Activated T-cell treated with anti-CD3 and anti-CD28 coated beads, Interleukin-2, amount 50 U/mL, for 24 hours (primary cell): ENCODE measurements at regions not wholly inside any gene's neighbourhood (a gene's known extent, or its start where the extent isn't known, plus 50 kb on each side); places are given as distances from the start of the nearest gene placed in this dataset.

Experiments used
- DNase-seq: peaks from one replicate; pipeline ENCODE4 v3.0.0-alpha.2; 2020
- H3K27ac Mint-ChIP-seq: 2 replicates; pipeline ENCODE4 v1.8.0; 2020; ENCODE audit warnings: mild to moderate bottlenecking, mixed read lengths
- H3K27me3 Mint-ChIP-seq: 2 replicates; pipeline ENCODE4 v1.8.0; 2020; ENCODE audit warnings: mixed read lengths
- H3K36me3 Mint-ChIP-seq: 2 replicates; pipeline ENCODE4 v1.8.0; 2020; ENCODE audit warnings: low read depth, mixed read lengths
- H3K4me1 Mint-ChIP-seq: 2 replicates; pipeline ENCODE4 v1.8.0; 2020; ENCODE audit warnings: low read depth, mixed read lengths
- H3K4me3 Mint-ChIP-seq: 2 replicates; pipeline ENCODE4 v1.8.0; 2020; ENCODE audit warnings: mild to moderate bottlenecking, moderate library complexity, mixed read lengths
- H3K9me3 Mint-ChIP-seq: 2 replicates; pipeline ENCODE4 v1.8.0; 2020; ENCODE audit warnings: mixed read lengths

DNA sequence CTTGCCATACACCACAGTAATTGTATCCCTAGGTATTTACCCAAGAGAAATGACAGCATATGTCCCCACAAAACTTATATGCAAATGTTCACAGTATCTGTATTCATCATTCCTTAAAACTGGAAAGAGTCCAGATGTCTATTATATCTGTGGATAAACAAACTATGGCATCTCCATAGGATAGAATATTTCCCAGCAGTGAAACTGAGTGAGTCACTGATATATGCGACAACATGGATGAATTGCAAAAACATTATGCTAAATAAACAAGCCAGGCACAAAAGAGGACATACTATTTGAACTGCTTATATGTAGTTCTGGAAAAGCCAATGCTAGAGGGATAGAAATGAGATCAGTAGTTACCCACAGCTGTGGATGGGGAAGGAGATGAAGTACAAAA lies 359.4 kb upstream of the DSEL start:
- H3K4me3 Mint-ChIP-seq: no peak overlapping the region
- no peak overlapping the region for H3K27ac Mint-ChIP-seq
- H3K4me1 Mint-ChIP-seq: no peaks in the 10 kb centered on the region
- H3K9me3 Mint-ChIP-seq: no peaks in the 10 kb centered on the region
- H3K27me3 Mint-ChIP-seq: no peaks in the 10 kb centered on the region
- no peaks in the 10 kb centered on the region for H3K36me3 Mint-ChIP-seq
- DNase-seq: no peak

- no peaks in the 10 kb centered on the region for H3K36me3 Mint-ChIP-seq
- no peak for DNase-seq
- no peaks in the 10 kb centered on the region for H3K4me1 Mint-ChIP-seq
- H3K27me3 Mint-ChIP-seq: no peaks in the 10 kb centered on the region
- no peak overlapping the region for H3K4me3 Mint-ChIP-seq
- no peak overlapping the region for H3K27ac Mint-ChIP-seq
- no peaks in the 10 kb centered on the region for H3K9me3 Mint-ChIP-seq
Measured at GRCh38 chr18:67875060-67875459, 358.5 kb upstream of the DSEL start.

DNA sequence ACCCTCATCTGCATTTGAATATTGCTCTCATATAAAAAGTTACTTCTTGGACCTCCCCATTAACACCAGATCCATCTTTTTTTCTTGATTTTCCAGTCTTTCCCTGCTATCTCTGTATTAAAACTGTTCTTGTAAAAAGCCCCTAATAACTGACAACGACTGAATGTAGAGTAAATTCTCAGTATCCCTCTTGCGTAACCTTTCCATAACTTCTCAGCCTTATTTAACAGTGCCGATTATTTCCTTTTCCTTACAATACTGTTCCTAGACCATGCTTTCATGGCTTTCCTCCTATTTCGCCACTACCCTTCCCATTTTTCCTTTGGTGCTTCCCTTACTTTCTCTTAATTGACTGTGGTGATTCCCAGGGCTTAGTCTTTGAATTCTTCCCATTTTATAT lies 348.9 kb upstream of the DSEL start:
- Mint-ChIP-seq H3K4me1 (no peaks in the 10 kb centered on the region), H3K4me3 (no peak overlapping the region), H3K27ac (no peak overlapping the region), H3K27me3 (no peaks in the 10 kb centered on the region), H3K9me3 (no peaks in the 10 kb centered on the region), H3K36me3 (no peaks in the 10 kb centered on the region)
- no peak for DNase-seq

DNA sequence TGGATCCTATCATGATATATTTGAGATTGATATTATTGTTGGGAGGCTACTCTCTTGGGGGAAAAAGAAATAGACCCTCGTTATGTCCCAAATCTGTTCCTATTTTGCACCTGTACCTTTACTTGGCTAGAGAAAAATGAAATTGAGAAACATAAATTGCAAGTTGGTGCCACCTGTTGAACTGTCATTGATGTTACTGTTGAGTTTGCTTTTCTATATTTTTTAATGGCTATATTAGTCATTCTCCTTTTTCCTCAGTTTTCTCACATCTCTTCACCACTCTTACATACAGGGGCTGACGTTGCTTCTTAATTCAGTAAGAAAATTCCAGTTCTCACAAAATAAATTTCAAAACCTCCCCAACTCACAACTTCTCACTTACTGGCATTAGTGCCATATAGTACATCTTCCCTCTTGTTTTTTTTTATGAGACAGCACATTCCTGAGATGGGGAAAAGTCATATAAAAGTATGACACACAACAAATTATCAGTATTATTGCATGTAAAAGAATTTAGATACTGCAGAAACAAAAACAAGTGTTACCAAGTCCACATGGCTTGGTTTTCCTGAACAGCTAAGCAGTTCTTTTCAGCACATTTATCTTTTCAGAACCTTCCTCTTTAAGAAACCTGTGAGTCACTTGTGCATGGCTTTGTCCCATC lies 348.3 kb upstream of the DSEL start:
- no peaks in the 10 kb centered on the region for H3K27me3 Mint-ChIP-seq
- DNase-seq: no peak
- H3K36me3 Mint-ChIP-seq: no peaks in the 10 kb centered on the region
- H3K4me3 Mint-ChIP-seq: no peak overlapping the region
- H3K27ac Mint-ChIP-seq: no peak overlapping the region
- H3K4me1 Mint-ChIP-seq: no peaks in the 10 kb centered on the region
- H3K9me3 Mint-ChIP-seq: no peaks in the 10 kb centered on the region

DNA sequence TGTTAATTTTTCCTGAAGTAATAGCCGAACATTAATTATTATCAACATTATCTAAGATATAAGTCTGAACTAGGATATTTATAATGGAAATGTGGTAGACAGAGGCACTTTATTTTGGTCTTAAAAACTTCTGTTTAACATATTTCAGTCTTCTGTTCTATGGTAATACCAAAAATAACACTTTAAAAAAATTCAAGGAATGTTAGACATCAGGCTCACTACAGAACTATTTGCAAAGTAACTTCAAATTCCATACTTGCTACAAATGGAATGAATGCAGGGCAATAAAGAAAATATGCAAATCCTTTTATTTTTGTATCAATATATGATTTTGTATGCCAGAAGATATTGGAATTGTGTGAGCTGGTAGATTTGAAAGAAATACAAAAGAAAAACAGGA lies 345.5 kb upstream of the DSEL start:
- DNase-seq: no peak
- no peaks in the 10 kb centered on the region for H3K36me3 Mint-ChIP-seq
- H3K27me3 Mint-ChIP-seq: no peaks in the 10 kb centered on the region
- H3K4me1 Mint-ChIP-seq: no peaks in the 10 kb centered on the region
- H3K9me3 Mint-ChIP-seq: peaks cover 2% of the 10 kb centered on the region
- no peak overlapping the region for H3K4me3 Mint-ChIP-seq
- no peak overlapping the region for H3K27ac Mint-ChIP-seq

- no peak for DNase-seq
- no peaks in the 10 kb centered on the region for H3K36me3 Mint-ChIP-seq
- no peak overlapping the region for H3K4me3 Mint-ChIP-seq
- no peaks in the 10 kb centered on the region for H3K4me1 Mint-ChIP-seq
- H3K27ac Mint-ChIP-seq: no peak overlapping the region
- no peaks in the 10 kb centered on the region for H3K27me3 Mint-ChIP-seq
- peaks cover 2% of the 10 kb centered on the region for H3K9me3 Mint-ChIP-seq
Measured at GRCh38 chr18:67854340-67854739, 337.8 kb upstream of the DSEL start.

DNA sequence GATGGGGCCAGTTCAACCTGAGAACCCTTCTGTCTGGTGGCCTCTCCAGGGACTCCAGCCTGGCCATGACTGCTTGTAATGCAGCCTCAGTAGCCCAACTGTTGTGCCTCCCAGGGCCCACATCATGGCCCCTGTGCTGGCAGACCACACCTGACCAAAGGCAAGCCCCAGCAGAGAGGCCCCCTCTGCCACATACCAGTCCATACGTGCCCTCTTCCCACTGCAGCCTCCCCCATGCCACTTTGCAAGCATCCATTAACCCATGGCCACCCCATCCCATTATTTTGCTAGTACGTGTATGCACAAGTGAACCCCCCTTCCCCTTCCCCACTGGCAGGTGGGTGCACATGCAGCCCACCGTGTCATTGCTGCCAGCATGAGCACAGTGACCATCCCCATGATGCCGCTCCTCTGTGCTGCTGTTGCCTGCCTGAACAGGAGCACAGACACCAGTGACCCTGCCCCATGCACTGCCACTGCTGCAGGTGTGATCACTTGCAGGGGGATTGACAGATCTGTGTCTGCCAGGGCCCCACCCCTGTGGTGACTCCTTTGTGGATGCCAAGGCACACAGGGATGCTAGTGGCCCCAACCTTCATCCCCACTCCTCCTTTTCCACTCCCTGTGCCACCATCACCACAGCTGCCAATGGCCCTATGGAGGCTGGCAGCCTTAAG lies 330.0 kb upstream of the DSEL start:
- H3K4me1 Mint-ChIP-seq: no peaks in the 10 kb centered on the region
- no peak overlapping the region for H3K4me3 Mint-ChIP-seq
- H3K27me3 Mint-ChIP-seq: no peaks in the 10 kb centered on the region
- no peak overlapping the region for H3K27ac Mint-ChIP-seq
- no peaks in the 10 kb centered on the region for H3K9me3 Mint-ChIP-seq
- no peaks in the 10 kb centered on the region for H3K36me3 Mint-ChIP-seq
- DNase-seq: no peak

DNA sequence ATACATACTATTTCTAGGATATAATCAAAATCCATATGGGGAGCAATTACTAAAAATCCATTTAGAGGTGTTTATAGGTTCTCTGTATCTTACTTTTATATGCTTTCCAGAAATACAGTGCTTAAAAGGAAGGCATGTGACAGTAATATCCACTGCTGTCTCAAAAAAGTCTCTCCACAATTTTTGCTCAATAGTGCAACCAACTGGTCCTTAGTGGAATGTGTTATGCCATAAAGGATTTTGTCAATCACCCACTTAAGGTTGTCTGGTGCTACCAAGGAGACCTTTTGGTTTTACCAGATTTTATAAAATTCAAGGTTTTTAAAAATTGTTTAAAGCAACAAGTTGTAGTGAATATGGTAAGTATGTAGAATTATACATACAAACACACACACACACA lies 328.5 kb upstream of the DSEL start:
- Mint-ChIP-seq H3K4me3 (no peak overlapping the region), H3K36me3 (no peaks in the 10 kb centered on the region), H3K4me1 (no peaks in the 10 kb centered on the region), H3K27ac (no peak overlapping the region), H3K27me3 (no peaks in the 10 kb centered on the region), H3K9me3 (no peaks in the 10 kb centered on the region)
- no peak for DNase-seq

- Mint-ChIP-seq H3K4me1 (no peaks in the 10 kb centered on the region), H3K9me3 (no peaks in the 10 kb centered on the region), H3K27ac (no peak overlapping the region), H3K27me3 (no peaks in the 10 kb centered on the region), H3K36me3 (no peaks in the 10 kb centered on the region), H3K4me3 (no peak overlapping the region)
- no peak for DNase-seq
Measured at GRCh38 chr18:67840379-67840778, 323.9 kb upstream of the DSEL start.

DNA sequence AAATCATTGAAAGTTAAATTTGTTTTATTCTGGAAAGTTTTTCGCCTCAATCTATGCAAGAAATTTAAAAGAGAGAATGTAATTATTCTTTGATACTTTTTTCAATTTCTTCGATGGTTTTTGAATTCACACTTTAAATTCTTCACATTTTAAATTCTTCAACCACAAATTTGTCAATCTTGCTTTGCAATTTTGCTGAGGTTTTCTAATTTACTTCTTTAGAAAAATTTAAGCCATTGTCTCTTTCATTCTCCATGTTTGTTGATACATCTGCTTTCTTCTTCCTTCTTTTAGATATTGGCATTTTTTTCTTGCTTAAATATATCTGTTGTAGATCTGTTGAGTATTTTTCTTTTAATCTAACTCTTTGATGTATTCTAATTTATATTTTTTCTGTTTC lies 301.9 kb upstream of the DSEL start:
- no peaks in the 10 kb centered on the region for H3K27me3 Mint-ChIP-seq
- H3K9me3 Mint-ChIP-seq: no peaks in the 10 kb centered on the region
- H3K4me3 Mint-ChIP-seq: no peak overlapping the region
- no peaks in the 10 kb centered on the region for H3K4me1 Mint-ChIP-seq
- no peak overlapping the region for H3K27ac Mint-ChIP-seq
- no peak for DNase-seq
- no peaks in the 10 kb centered on the region for H3K36me3 Mint-ChIP-seq

DNA sequence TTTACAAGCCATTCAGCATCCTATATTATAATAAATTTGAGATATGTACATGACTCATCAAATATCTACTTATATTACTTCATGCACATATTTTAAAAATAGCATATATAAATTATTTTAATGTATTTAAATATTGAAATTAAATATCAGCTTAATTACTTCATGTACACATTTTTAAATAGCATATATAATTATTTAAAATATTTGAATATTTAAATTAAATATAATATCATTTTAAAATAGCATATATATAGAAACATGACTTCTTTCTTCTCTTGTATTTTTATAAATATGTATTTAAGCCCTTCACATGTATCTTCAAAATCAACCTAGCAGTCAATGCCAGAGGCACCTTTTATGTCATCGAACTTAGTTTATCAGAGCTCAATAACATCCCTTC lies 298.8 kb upstream of the DSEL start:
- H3K27me3 Mint-ChIP-seq: no peaks in the 10 kb centered on the region
- no peak for DNase-seq
- no peak overlapping the region for H3K4me3 Mint-ChIP-seq
- no peaks in the 10 kb centered on the region for H3K4me1 Mint-ChIP-seq
- H3K36me3 Mint-ChIP-seq: no peaks in the 10 kb centered on the region
- H3K9me3 Mint-ChIP-seq: no peaks in the 10 kb centered on the region
- no peak overlapping the region for H3K27ac Mint-ChIP-seq

GRCh38 chr18:67813380-67814028 lies 297.0 kb upstream of the DSEL start:
- Mint-ChIP-seq H3K36me3 (no peaks in the 10 kb centered on the region), H3K4me3 (no peak overlapping the region), H3K27ac (no peak overlapping the region), H3K27me3 (no peaks in the 10 kb centered on the region), H3K9me3 (no peaks in the 10 kb centered on the region), H3K4me1 (no peaks in the 10 kb centered on the region)
- DNase-seq: no peak

GRCh38 chr18:67805261-67805660 lies 288.7 kb upstream of the DSEL start:
- Mint-ChIP-seq H3K27ac (no peak overlapping the region), H3K4me1 (no peaks in the 10 kb centered on the region), H3K27me3 (no peaks in the 10 kb centered on the region), H3K36me3 (no peaks in the 10 kb centered on the region), H3K4me3 (no peak overlapping the region), H3K9me3 (peaks cover 3% of the 10 kb centered on the region)
- no peak for DNase-seq

- no peak for DNase-seq
- Mint-ChIP-seq H3K9me3 (no peaks in the 10 kb centered on the region), H3K4me3 (no peak overlapping the region), H3K27ac (no peak overlapping the region), H3K27me3 (no peaks in the 10 kb centered on the region), H3K36me3 (no peaks in the 10 kb centered on the region), H3K4me1 (no peaks in the 10 kb centered on the region)
Measured at GRCh38 chr18:67794521-67794920, 278.0 kb upstream of the DSEL start.

- H3K4me1 Mint-ChIP-seq: no peaks in the 10 kb centered on the region
- no peaks in the 10 kb centered on the region for H3K36me3 Mint-ChIP-seq
- no peak overlapping the region for H3K4me3 Mint-ChIP-seq
- H3K27me3 Mint-ChIP-seq: no peaks in the 10 kb centered on the region
- H3K27ac Mint-ChIP-seq: no peak overlapping the region
- no peak for DNase-seq
- no peaks in the 10 kb centered on the region for H3K9me3 Mint-ChIP-seq
Measured at GRCh38 chr18:67790527-67790926, 274.0 kb upstream of the DSEL start.
